Activated CD4-positive, alpha-beta T cell treated with anti-CD3 and anti-CD28 coated beads for 48 hours (primary cell): ENCODE measurements at regions not wholly inside any gene's neighbourhood (a gene's known extent, or its start where the extent isn't known, plus 50 kb on each side); places are given as distances from the start of the nearest gene placed in this dataset.
"Not testable (repeated sequence)": the region's sequence is repeated elsewhere in the genome, so short reads cannot be mapped to it uniquely, and the experiment has no call there.

ENCODE experiments used
- DNase-seq: peaks from one replicate; pipeline ENCODE4 v3.0.0-alpha.2; 2020

DNA sequence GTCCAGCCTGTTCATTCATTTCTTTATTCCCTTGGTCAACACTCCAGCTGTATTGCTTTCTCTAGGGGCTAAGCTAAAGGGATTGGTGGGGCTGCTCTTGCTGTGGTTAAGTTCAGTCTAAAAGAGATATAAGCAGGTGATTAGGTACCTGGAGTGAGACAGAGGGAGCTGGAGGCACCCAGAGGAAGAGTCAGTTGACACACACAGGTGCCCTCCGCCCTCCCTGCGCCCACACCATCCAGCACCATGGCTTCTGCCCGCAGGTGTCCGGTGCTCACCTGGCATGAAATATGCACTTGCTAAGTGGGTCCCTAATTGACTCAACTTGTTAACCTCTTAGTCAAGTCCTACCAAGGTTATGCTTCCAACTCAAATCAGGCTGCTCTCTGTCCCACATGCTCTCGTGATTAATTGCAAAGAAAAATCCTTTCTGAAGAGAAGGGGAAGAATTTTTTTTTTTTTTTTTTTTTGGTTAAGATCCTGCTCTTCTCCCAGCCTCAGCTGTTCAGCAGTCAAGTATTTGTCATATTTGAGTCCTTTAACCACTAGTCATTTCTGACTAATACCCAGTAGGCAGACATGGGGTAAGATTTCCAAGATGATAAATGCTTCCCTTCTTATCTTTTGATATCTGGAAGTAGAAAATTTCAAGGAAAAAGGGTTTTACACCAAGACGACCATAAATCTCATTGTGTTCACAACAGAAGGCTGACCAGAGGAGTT, 199.8 kb upstream of the WSCD1 start:
- no peak for DNase-seq

DNA sequence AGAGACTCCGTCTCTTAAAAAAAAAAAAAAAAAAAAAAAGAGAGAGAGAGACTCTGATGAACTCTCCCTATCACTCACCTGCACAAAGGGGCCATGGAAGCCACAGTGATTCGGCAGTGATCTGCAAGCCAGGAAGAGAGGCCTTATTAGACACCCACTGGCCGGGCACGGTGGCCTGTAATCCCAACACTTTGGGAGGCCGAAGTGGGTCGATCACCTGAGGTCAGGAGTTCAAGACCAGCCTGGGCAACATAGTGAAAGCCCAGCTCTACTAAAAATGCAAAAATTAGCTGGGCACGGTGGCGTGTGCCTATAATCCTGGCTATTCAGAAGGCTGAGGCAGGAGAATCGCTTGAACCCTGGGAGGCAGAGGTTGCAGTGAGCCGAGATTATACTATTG, 198.5 kb upstream of the WSCD1 start:
- no peak for DNase-seq

DNA sequence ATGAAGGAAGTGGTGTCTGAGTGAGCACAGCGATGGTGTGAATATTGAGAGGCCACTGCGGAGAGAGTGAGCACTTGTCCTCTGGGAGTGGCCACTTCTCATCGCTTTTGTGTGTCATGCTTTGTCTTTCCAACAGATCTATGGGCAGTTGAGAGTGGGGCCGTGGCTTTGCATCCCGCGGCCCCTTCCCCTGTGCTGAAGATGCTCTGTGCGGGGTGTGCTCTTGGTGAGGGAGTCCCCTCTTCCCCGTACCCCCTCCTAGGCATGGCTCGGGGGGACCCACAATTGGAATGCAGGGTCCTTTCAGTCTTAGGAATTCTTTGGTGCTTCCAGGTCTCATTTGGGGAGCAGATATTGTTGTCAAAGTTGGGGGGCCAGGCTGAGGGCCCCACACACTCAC, 197.3 kb upstream of the WSCD1 start:
- no peak for DNase-seq

- DNase-seq, result no peak
Measured at GRCh38 chr17:5873781-5874180, 196.4 kb upstream of the WSCD1 start.

DNA sequence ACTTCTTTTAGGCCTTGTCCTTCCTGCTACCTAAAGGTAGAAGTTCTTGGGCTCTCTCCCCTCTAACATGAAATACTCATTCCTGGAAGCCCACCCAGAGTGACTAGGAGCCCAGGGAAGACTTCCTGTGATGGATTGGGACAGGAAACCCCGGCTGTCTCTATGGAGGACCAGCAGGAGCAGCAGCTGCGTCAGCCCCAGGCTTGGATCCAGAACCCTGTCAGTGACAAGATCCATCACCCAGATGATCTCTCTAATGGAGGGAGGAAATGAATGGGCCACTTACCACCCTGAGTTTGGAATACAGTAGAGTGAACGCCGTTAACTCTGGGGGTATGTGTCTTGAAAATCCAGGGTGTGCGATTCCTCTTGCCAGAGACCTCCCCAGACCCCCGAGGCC, 195.7 kb upstream of the WSCD1 start:
- DNase-seq, result no peak

GRCh38 chr17:5877366-5877765, 192.8 kb upstream of the WSCD1 start:
- no peak for DNase-seq

GRCh38 chr17:5877948-5878347, 192.2 kb upstream of the WSCD1 start:
- DNase-seq, result no peak

DNA sequence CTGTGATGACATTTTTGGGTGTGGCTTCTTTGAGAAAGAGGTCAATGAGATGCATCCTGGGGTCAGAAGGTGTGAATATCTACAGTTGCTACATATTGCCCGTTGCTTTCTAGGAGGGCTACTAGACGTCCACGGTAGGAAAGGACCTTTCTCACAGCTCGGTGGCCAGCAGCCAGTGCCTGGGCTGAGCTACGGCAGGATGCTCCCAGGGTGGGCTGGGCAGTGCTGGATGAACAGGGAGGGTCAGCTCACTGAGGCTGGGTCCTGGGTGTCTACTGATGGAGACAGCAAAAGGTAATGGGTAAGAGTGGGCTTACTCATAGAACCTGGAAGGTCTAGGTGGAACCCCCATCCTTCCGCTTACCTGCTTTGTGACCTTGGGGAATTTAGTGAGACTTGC, 188.3 kb upstream of the WSCD1 start:
- DNase-seq, result no peak

DNA sequence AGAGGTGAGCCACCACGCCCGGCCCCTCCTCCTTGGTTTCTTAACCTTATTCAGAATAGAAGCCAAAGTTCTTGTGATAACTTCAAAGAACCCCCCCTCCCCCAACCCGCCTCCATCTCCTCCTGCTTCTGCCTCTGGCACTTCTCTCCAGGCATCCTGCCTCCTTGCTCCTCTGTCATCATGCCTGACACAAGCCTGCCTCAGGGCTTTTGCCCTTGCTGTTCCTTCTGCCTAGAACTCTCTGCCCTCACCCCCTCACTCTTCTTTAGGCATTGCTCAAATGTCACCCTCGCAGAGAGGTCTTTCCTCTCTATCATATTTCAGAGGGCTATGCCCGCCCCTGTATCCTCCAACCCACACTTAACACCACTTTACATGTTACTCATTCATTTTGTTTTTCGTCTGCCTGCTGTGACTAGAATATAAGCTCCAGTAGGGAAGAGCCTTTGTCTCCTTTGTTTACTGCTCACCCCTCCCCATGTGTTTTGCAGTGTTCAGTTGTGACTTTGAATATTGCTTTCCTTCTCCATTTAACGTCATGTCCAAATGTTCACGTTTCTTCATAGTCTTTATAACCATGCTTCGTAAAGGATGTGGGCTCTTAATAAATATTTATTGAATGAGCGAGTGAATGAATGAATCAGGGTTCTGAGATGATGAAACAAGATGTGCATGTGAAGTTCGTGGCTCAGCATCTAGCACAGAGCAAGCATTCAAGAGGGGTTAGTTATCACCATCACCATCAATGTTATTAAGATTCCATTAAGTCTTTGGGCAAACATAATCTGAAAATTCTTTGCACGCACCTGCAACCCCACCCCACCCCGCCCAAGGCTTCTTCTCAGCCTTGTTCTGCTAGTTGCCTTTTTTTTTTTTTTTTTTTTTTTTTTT, 186.2 kb upstream of the WSCD1 start:
- DNase-seq, result no peak

DNA sequence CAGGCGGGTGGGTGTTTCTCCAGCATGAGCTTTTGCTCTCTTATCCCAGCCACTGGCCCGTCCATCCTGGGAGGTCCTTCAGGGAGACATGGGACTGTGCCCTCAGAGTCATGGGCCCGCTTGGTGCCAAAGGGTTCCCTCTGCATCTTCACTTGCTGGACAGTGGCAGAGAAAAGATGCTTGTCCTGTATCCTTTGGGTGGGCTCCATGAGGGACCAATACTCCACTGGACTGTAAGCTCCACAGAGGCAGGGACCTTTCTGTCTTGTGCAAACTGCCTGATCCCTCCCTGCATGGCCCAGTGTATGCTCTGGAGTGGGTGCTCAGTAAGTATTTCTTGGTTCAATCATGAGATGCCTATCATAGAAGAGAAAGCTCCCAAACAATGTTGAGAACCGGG, 184.8 kb upstream of the WSCD1 start:
- DNase-seq, result no peak

GRCh38 chr17:5888811-5889210, 181.4 kb upstream of the WSCD1 start:
- no peak for DNase-seq

DNA sequence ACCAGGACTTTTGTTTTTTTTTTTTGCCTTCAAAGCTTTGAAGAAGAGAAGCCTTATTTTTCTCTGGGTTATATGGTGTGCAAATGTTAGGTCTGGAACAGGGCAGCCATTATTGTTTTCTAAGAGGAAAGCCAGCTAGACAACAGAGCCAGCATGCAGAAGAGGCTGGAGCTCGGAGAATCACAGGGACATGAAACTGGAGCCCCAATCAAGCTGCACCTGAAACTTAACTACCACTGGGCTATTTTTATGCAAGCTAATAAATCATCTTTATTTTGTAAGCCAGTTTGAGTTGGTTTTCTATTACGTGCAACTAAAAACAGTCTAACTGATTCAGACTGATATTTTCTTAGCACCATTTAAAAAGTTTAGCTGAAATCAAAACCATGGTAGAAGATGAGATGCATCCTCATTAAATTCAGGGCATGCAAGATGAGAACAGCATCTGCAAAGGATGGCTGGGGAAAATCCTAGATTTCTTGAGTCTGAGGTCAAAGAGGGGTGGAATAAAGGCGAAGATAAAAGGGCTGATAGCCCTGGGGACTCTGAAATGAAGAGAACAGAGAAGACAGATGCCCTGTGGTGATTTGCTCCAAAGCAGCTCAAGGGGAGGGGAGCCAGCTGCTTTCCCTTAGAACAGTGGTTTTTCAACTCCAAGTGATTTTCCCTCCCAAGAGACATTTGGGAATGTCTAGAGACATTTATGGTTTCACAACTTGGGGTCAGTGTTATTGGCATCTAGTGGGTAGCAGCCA, 177.1 kb upstream of the WSCD1 start:
- DNase-seq, result no peak

DNA sequence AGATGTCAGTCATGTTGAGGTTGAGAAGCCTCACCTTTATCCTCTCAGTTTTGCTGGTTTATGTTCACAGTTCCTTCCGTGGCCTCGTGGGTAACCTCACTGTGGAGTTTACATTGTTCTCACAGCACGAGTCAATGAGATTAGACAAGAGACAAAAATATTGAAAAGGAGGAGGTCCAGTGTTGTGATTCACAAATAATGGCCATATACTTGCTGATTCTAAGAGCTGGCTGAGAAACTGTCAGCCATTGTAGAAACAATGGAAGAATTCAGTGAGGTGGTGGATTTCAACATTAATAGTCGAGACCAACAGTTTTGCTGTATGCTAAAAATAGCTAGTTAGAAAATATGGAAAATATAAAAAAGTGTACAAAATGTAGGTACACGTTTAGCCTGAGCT, 176.4 kb upstream of the WSCD1 start:
- DNase-seq, result no peak

GRCh38 chr17:5895276-5895675, 174.9 kb upstream of the WSCD1 start:
- no peak for DNase-seq

GRCh38 chr17:5896215-5896614, 174.0 kb upstream of the WSCD1 start:
- DNase-seq, result no peak

DNA sequence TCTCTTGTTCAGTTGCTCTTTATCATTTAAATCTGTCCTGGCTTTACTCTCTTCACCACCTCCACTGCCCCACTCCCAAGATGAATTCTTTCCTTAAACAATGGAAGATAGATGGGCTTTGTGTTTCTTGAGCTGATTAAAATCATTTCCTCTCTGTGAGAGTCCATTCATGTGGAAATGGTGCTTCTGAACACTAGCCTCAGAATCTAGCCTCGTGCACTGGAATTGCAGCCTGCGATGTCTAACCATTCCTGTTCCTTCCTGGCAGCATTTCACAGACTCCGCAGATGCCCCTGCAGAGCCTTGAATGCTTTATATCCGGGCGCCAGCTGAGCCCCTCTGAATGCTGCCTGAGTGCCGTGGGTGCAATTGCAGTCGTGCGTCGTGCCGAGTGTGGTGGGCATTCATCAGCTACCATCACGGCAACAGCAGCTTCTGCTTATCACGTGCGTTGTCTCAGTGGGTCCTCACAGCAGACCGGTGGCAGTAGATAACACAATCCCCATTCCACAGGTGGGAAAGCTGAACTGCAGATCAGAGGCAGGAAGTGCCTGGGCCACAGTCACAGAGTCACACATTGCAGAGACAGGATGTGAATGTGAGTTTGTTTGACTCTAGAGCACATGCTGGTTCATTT, 172.8 kb upstream of the WSCD1 start:
- no peak for DNase-seq

GRCh38 chr17:5897981-5898380, 172.2 kb upstream of the WSCD1 start:
- not testable (repeated sequence) for DNase-seq

GRCh38 chr17:5898406-5898805, 171.8 kb upstream of the WSCD1 start:
- no peak for DNase-seq

DNA sequence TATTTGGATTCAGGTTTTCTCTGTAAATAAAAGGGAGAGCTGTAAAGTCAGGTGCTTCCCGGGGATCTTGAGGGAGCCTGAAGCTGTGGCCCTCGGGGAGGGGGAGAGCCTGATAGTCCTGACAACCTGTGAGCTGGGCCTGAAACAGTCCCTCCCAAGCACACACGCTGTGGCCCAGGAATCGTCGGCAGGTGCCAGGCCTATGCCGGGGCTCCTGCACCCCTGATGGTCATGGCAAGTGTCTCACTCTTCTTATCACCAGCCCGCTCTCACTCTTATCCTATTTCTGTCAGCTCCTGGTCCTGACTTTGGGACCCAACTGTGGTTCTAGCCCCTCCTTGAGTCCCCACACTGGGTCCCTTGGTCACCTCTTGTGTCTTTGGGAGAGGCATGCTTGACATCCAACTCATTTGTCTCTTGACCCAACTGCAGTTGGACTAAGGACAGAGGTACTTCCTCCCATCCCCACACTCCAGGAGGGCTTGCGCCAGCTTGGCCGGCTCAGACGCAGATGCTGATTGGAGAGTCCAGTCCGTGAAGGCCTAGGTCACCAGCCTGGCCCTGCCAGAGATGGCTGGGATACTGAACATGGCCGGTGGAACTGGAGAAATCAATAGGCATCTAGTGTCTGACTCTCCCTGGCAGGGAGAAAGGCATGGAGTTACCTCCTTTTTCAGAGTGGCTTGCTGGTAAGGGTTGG, 170.5 kb upstream of the WSCD1 start:
- no peak for DNase-seq

DNA sequence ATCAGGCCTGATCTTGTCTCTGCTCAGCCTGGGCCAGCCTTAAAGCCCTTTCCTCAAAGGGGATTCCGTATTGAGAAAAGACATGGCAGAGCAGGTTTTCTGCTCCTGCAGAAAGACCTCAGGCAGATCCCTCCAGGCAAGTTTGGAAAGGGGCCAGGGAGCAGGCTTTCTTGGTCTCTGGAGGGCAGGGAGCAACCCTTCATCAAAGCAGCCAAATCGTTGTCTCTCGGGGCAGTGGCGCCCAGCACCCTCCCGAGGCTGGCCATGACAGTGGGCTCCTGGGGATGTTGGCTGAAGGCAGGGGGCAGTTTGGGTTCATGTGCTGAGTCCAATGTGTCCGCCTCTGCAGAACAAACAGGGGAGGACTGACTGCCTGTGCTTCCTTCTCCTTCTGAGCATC, 168.4 kb upstream of the WSCD1 start:
- DNase-seq, result no peak

- DNase-seq, result no peak
Measured at GRCh38 chr17:5902181-5903140, 167.7 kb upstream of the WSCD1 start.
